Stimulated activated CD8-positive, alpha-beta memory T cell treated with anti-CD3 and anti-CD28 coated beads, Interleukin-12 subunit alpha, Interleukin-12 subunit beta, amount 100 ng/mL, for 1 hour (primary cell): ENCODE measurements at regions not wholly inside any gene's neighbourhood (a gene's known extent, or its start where the extent isn't known, plus 50 kb on each side); places are given as distances from the start of the nearest gene placed in this dataset.

ENCODE experiments used
- DNase-seq: peaks from one replicate; pipeline ENCODE4 v3.0.0-alpha.2; 2020; ENCODE audit warnings: low read depth

DNA sequence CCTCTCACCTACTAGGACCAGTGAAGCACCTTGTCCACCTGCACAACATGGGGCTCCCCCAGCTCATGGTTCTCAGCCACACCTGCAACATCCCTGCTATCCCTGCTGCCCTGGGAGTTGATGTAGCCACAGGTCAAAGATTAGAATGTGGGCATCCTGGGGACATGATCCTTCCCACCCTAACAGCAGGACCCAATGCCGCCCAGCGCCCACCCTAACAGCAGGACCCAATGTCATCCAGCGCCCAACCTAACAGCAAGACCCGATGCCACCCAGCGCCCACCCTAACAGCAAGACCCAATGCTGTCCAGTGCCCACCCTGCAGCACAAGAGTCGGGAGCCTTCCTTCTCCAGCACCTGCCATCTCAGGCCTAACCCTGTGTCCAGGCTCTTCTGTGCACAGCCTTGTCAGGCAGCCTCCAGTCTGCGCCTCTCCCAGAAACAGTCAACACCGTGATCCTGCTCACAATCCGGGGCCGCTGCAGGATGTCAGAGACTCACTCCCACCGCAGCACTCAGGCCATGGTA is 237.3 kb upstream of the SALL3 start:
- no peak for DNase-seq

DNA sequence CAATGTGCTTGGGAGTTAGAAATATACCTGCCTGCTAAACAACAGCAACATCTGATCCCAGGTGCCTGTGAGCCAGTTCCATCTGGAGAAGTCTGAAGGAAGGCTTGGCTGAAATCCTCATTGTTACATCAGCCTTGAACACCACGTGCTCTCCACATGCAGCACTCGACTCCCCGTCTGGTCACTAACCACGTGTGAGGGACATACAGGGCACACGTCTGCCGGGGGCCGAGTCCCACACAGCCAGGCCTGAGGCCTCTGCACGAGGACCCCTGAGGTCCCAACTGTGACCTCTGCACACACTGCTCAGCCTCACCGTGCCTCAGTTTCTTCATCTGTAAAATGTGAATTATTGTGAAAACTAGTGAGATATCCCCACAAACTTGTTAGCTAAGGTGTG is 236.5 kb upstream of the SALL3 start:
- DNase-seq = no peak

DNA sequence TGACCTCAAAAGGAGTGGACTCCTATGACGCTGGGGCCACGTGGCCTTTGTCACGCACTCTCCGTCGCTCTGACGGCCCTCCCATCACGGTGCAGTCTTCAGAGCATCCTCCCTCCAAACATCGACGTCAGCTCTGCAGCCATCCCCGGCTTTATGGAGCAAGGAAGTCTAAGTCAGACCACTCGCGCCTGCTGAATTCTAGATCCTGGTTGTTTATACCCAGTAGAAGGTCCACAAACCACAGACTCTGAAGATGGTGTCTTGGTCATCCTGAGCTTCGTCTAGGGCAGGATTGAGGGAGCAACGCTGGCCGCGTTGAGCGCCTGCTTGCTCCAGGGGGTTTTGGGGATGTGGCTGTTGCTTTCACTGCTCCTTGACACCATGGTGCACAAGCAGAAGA is 228.0 kb upstream of the SALL3 start:
- DNase-seq = no peak

DNA sequence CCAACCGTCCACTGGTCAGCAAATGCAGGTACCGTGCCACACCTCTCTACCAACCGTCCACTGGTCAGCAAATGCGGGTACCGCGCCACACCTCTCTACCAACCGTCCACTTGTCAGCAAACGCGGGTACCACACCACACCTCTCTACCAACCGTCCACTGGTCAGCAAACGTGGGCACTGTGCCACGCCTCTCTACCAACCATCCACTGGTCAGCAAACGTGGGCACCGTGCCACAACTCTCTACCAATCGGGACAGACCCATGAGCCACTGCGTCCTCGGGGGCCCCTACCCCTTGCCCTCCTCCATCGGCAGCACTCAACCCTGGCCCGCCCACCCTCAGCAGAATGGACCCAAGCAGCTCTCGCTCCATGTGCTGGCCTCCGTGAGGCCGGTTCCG is 226.4 kb upstream of the SALL3 start:
- DNase-seq = no peak

DNA sequence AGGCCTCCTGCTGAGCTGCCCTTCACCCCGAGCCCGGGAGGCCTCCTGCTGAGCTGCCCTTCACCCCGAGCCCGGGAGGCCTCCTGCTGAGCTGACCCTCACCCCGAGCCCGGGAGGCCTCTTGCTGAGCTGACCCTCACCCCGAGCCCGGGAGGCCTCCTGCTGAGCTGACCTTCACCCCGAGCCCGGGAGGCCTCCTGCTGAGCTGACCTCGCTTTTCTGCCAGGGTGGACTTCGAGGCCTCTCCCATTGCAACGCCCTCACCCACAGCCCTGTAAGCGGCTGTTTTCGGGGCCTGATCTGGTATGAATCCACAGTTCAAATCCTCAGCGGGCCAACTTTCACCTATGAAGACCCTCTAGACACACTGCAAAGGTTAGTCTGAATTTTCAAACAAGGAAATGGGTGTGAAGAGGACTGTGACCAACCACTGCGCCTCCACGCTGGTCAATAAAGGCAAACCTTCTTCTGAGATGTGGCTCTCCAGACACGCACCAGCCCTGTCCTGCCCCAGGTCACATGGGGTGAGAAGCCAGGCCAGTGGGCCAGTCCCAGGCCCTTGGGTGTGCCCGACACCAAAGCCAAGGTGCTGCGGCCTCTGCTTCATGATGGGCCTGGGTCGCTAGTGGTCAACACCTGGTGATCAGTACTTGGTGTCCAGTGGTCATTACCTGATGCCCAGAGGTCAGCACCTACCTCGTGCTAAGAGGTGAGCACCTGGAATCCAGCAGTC is 225.1 kb upstream of the SALL3 start:
- DNase-seq = no peak

DNA sequence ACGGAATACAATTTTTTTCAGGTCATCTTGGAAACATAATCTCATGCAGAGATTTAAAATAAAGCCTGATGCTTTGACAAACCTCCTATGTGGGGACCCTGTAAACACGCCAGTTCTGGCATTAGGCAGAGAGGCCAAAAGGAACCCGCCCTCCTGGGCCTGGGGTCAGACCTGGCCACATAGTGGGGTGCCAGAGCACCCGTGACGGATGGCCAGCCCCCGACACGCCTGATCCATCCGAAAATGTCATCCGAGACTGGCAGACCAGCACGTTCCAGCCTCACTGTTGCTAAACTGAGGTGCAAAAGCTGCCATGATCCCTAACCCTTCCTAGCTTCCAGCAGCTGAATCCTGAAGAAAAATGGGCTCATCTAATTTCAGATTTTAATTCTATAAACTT is 222.6 kb upstream of the SALL3 start:
- no peak for DNase-seq

DNA sequence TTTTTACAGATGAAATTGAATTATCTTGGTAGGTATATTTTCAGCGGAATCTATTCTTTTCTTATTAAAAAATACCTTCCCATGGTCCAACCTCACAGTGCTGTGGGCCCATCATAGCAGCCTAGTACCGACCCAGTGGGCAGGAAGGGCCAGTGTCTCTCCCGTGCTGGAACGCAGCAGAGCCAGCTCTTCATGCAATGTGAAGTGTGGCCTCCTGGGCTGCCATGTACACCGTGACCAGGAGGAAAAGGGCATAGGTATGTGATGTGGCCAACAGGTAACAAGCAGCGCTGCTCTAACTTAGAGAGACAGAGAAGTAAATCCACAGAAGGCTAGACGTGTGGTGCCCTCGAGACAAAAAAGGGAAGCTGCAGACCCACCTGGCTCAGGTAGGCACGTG is 221.1 kb upstream of the SALL3 start:
- no peak for DNase-seq

DNA sequence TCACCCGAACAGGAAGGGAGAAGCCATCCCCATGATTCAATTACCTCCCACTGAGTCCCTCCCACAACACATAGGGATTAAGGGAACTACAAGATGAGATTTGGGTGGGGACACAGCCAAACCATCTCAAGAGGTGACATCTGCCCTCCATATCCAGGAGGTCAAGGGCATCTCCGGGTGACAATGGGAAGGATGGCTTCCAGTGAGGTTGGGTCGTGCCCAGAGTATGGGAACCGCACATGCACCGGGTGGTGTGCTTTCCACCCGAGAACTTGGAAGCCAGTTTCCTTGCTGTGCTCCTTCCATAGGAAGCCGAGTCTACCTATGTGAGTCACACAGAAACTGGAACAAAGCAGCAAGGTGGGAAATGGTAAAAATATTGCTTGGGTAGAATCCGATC is 216.9 kb upstream of the SALL3 start:
- no peak for DNase-seq

DNA sequence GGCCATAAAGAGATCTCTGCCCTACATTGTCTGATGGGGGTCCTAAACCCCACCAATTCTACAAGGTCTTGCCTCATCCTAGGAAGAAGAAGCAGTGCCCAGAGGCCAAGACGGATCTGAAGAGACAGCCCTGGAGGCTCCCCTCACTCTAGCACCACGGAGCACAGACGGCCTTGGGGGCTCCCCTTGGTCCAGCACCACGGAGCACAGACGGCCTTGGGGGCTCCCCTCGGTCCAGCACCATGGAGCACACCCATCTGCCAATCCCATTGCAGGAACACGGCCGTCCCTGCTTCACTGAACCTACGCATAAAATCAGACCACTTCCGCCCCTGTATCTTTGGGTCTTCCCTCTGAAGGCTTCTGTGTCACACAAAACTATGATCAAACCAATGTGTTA is 215.1 kb upstream of the SALL3 start:
- DNase-seq = no peak

DNA sequence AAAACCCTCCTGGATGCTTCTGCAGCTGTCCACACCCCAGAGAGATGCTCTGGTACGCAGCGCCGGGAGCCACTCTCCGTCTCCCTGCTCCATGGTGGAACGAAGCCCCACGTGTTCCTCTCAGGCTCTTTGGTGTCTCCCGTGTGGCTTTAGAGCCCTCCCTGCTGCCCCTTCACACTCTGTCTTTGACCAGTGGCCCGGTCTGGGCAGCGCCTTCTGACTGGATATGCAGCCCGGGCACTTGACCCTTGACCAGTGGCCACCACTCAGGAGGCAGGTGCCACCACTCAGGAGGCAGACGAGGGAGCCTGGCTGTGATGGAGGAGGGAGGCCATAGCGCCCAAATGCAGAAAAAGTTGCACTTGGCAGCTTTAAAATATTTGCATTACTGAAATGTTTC is 214.5 kb upstream of the SALL3 start:
- DNase-seq = no peak

DNA sequence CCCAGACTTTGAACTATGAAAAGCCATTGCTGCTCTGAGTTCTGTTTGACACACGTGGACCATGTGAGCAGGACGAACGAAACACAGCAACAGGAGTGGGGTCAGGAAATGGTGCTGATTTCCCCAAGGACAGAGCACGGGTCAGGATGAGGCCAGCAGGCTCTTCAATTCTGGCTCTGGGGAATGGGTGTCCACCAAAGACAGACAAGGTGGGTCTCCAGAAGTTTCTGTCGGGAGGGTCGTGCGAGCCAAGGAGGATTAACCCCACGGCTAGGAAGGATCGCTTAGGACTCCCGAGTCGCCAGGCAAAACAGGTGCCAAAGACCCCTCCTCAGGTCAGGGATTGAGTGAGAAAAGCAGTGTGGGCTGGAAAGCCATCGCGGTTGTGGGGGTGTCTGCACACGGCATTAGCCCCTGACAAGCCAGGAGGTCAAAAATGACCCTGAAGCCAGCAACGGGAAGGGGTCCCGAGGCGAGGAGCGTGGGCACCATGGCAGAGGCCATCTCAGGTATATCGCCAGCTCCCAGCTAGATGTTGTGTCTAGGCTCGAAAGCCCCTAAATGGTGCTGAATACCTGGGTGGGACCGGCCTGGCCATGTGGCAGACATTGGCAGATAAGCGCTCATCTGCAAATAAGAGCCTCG is 213.9 kb upstream of the SALL3 start:
- no peak for DNase-seq

DNA sequence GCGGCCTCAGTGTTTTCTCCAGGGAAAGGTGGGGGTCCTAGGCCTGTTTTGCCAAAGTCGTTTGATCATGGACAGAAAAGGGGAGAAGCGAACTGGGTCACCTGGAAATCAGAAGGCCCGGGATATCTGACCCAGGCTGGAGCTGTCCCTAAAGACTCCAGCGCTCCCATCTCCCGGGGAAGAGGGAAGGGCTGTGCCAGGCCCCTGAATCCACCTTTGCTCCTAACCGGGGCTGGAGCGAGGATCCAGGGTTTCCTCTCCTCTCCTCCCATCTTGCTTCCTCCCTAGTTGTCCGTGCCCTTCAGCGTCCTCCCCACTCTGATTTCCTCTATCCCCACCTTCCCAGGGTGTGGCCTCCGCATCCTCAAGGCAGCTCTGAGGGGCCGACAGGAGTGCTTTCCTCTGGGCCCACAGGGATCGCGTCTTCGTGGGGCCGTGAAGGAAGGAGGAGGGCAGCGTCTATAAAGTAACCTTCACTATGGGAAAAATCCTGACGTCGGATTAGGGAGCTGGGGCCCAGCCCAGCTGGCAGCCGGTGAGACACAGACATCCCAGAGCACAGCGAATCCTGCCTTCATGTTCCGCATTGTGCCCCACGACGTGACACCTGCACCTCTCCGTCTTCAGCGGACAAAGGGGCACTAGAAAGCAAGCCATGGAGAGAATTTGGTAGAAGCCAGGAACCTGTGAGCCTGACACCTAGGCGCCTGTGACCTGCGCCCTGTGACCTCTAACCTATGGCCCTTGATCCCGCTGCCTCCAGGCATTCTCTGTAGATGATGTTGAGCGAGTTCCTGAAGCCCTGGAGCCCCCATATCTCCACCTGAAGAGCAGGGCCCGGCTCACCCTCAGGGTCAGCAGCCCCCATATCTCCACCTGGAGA is 212.7 kb upstream of the SALL3 start:
- DNase-seq = no peak

DNA sequence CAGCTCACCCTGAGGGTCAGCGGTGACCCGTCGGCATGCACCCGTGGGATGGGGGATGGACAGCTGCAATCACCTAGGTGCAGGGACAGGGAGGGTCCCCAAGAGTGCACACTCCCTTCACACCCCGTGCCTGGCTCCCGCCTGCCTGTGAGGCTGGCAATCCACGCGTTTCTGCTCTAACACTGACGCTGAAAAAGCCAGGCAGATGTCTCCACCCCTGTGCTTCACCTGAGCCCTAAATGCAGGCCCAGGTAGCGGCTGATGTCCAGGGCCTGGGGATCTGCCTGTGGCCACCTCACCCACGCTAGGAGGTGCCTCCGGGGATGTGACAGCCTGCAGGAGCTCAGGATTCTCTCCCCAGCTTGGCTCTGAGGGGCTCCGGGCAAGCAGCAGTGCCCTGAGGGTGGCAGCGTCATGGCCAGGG is 212.0 kb upstream of the SALL3 start:
- no peak for DNase-seq

DNA sequence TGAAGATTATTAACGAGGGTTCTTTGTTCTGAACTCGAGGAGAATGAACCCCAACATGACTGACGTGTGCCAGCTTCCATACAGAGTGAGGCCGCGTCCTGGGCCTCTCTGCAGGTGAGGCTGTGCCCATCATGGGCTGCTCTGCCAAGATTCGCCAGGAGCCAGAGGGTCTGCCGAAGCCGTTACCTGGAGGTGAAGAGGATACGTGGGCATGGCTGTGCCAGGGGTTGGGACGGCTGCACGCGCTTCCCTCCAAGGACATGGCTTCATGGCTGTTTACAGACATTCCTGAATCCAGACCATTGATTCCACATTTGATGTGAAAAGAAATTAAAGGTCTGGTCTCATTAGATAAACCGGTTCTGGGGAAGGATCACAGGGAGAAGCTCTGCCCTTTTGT is 211.4 kb upstream of the SALL3 start:
- no peak for DNase-seq

DNA sequence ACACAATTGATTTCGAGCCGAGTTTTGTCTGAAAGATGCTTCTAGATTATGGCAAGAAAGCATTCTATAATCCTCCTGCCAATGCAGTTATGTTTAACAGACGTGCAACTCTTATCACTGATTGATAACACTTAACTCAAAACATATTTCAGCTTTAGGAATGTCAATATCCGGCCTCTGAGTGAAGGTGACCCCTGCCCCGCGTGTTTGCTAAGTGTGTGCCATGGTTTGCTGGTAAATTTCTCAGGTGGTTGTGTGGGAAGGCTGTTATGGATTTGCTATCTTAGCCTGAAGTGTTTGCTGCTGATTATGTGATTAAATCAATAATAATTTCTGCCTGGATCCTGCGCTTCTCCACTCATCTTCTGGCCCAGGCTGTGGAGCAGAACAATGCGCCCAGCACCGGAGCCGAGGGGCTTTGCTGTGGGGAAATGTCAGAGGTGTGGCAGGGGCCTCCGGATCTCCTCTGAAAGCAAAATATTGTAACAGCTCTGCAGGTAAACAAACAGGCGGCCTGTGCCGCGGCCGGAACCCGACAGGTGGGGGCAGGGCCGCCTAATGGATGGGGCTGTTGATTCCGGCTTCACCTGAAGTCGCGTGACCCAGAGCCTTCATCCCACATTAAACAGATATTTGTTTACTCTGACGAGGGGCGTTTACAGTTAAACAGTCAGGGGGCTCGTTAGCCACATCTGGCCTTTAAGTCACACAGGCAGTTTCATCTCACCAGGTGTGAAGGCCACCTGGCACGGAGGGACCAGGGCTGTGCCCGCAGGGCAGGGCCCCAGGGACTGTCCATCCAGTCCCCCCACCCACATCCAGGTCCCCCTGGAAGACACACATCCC is 210.7 kb upstream of the SALL3 start:
- no peak for DNase-seq

DNA sequence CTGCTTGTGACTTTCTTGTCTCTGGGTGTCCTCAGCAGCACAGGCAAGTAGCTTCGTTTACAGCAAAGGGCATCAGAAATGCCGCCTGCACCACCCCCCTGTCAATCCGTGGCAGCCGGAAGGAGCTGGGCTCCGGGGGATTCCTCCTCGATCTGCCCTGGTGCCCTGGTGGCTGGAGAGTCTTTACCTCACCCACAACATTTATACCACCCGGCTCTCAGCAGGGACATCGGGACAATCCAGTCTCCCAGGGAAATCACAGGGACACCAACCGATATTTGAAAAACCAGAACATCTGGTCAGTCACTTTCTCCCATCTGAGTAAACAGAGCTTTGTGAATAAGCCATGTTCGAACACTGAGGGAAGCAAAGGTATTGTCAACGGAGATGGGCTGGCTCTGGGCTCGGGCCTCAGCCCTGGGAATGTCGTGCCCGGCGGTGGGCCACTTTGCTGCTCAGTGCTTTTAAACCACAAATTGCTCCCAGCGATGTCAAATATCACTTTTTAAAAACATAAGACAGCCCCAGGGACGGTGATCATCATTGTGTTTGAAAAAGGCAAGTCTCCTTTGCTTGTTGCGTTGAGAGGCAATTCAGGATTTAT is 210.0 kb upstream of the SALL3 start:
- DNase-seq = no peak

DNA sequence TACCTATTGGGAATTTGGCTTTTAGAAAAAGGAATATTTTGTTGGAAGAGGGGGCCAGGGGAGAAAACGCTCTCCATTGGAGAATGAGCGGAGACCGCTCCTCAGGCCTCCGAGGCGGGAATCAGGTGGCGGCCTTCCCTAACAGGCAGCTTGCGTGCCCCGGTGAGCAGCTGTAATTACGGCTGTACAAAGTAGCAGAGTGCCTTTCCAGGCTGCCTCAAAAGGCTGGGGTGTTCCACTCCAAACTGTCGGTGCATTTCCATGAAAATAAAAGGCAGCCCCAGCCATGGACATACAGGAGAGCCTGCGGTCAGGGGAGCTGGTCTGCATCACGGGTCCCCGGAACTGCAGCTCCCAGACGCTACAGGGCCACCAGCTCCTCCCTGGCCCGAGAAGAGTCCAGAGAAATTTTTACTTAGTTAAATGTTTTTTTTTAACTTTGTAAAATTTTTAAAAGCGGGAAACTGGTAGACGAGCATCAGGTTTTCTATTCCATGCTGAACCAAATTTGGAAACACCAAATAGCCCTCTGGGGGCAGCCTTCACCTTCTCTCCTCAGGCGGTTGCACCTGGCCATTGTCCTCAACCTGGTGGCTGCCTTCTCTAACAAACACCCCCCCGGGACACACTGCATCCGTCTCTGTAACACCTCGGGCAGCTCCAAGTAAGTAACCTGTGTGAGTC is 209.3 kb upstream of the SALL3 start:
- no peak for DNase-seq

DNA sequence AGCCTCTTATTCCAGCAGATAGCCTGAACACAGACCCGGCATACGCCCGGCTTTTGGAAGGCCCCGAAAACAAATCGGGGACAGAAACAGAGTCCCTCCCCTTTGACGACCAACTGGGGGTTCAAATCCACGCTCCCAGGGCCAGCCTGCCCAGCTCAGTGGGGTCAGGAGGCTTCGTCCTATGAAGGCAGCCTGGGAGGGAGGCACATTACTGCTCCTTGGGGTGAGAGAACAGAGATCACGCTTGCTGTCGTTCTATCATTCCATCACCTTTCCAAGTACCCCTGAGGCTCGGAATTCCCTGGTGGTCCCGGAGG is 208.8 kb upstream of the SALL3 start:
- no peak for DNase-seq

DNA sequence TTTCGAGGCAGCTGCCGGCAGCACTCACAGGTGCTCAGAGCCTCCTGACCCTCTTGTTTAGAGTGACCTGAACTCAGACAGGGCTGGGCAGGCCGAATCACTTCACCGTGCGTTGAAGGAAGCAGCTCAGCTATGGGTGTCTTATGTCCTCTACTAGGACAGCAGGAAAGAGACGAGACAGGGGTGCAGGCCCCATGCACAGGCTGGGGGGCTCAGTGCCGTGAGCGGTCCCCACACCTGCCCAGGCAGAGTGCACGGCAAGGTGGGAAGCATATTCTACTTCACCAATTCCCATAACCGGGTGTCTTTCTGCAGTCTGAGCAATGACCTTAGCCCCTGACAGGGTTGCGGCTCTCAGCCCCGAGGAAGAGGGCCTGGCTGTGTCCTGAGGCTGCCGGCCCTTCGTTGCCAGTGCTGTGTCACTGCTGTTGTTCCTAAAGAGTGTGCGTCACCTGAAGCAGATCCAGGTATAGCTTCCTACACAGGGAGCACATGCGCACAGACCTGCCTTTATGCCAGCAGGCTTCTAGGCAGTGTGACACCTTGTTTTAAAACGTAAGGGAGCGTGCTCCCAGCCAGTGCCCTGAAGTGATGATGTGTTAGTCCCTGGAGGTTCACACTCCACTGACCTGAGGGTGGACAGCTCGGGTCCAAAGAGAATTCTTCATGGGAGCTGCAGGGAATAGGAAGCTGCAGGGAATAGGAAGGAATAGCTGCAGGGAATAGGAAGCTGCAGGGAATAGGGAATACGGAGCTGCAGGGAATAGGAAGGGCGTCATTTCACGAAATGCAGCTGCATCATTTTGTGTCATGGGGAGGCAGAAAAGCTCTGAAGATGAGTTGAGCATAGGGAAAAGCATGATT is 207.9 kb upstream of the SALL3 start:
- no peak for DNase-seq
